Mucosa of descending colon (tissue), 3 donors: ENCODE measurements at regions not wholly inside any gene's neighbourhood (a gene's known extent, or its start where the extent isn't known, plus 50 kb on each side); places are given as distances from the start of the nearest gene placed in this dataset.

ENCODE experiments used
- ATAC-seq: fragments of 200-7000 bp; cut with Tn5 transposase; one replicate; pipeline ENCODE4 v1.9.1; 2020; ENCODE audit warnings: mild to moderate bottlenecking, moderate library complexity
- DNase-seq, 3 donors: peaks; one replicate each; pipeline ENCODE4 v3.0.0-alpha.2; 2020
- H3K36me3 ChIP-seq: fragments of 200-600 bp; one replicate; pipeline ENCODE4 v1.8.0; 2021; ENCODE audit warnings: low read depth, mild to moderate bottlenecking
- H3K4me1 ChIP-seq: fragments of 200-600 bp; one replicate; pipeline ENCODE4 v1.8.0; 2021; ENCODE audit warnings: low read depth, mild to moderate bottlenecking
- H3K4me3 ChIP-seq: fragments of 200-600 bp; one replicate; pipeline ENCODE4 v1.8.0; 2021; ENCODE audit warnings: mild to moderate bottlenecking
- H3K9me3 ChIP-seq: fragments of 200-600 bp; one replicate; pipeline ENCODE4 v1.8.0; 2021; ENCODE audit warnings: mild to moderate bottlenecking
- intact Hi-C, 2 donors: fragments of 100-400 bp; cut with DNase I in 1 of 2; cut with micrococcal nuclease in 1 of 2; formaldehyde crosslinking; loops; one replicate each; pipeline versions ENCODE4 v1.11.0 to v1.11.1; 2022; cut with DNase I, micrococcal nuclease
- TF ChIP-seq, protein P1 (sequence below): fragments of 200-600 bp; IDR thresholded peaks from one replicate; pipeline ENCODE4 v1.8.0; 2022; ENCODE audit warnings: antibody characterized with exemption, mild to moderate bottlenecking
- donor health status: DM: no; HTN: no; CAD: no; lungs with moderate emphysema.
- donor health status: DM: no; HTN: no; CAD: no.
- donor health status: DM: no; HTN: yes; CAD: no.

DNA sequence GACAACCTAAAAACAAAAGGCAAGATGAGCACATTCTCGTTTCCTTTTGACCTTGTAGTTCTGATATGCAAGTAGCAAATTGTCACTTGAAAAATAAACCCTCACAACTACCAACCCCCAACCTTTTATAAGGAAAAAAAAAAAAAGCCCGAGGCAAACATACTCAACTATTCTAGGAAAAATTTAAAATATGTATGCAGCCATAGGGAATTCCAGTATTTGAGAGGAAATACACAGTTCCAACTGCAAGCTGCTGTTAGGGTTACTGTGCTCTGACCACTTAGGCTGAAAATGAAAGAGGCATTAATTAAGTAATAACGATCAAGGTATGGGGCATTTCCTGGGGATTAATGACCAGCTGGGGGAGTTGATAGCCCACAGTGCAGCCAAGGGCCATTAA lies 281.9 kb upstream of the DPH6 start:
- Histone ChIP-seq H3K4me3 (no peak overlapping the region), H3K9me3 (no peaks in the 10 kb centered on the region), H3K4me1 (no peaks in the 10 kb centered on the region), H3K36me3 (no peaks in the 10 kb centered on the region)
- no peak for ATAC-seq
- no peak for DNase-seq
- intact Hi-C loops, result no loop called here
- TF ChIP-seq, protein P1, sequence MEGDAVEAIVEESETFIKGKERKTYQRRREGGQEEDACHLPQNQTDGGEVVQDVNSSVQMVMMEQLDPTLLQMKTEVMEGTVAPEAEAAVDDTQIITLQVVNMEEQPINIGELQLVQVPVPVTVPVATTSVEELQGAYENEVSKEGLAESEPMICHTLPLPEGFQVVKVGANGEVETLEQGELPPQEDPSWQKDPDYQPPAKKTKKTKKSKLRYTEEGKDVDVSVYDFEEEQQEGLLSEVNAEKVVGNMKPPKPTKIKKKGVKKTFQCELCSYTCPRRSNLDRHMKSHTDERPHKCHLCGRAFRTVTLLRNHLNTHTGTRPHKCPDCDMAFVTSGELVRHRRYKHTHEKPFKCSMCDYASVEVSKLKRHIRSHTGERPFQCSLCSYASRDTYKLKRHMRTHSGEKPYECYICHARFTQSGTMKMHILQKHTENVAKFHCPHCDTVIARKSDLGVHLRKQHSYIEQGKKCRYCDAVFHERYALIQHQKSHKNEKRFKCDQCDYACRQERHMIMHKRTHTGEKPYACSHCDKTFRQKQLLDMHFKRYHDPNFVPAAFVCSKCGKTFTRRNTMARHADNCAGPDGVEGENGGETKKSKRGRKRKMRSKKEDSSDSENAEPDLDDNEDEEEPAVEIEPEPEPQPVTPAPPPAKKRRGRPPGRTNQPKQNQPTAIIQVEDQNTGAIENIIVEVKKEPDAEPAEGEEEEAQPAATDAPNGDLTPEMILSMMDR, result no peak

DNA sequence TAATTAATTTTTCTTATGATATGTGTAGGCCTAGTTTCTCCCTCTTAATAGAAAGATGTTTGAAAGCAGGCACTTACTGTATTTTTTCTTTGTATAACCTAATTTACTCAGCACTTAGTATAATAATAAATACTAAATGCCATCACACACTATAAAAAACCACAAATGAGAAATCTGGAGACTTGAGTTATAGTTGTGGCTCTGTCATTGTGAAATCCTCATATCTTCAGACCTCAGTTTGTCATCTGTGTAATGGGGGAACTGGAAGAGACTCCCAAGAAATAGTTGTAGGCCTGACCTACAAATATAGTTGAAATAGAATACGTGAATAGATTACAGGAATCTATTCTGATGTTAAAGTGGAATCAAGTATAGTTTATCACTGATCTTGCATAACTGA lies 287.6 kb upstream of the DPH6 start:
- Histone ChIP-seq H3K4me1 (no peaks in the 10 kb centered on the region), H3K4me3 (no peak overlapping the region), H3K9me3 (no peaks in the 10 kb centered on the region), H3K36me3 (no peaks in the 10 kb centered on the region)
- no peak for ATAC-seq
- TF ChIP-seq, protein P1, result no peak
- no peak for DNase-seq
- intact Hi-C loops, result no loop called here

DNA sequence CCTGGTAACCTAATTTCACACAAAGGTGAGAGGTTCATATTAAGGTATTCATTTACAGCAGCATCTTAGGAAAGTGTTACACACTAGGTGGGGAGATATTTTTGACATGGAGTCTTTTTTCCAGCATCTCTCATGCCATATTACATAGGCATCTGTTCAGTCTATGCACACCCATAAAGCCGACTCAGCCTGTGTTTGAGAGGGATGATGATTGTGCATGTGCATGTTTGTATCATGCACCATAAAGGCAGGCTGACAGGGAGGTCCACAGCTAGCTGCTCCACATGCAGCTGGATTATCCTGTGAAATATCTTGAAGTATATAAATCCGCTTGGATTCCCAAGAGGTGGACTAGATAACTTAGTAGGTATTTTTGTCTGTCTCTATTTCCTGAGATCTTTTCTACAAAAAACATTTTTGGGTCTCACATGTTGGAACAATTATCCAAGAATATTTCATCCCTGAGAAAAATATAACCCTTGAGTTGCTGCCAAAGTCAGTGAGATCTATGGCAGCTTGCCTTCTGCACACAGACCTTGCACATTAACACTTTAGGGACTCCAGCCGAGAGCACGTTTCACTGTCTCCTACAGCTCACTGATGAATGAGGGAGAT lies 288.4 kb upstream of the DPH6 start:
- Histone ChIP-seq H3K9me3 (no peaks in the 10 kb centered on the region), H3K4me3 (no peak overlapping the region), H3K4me1 (no peaks in the 10 kb centered on the region), H3K36me3 (no peaks in the 10 kb centered on the region)
- intact Hi-C loops, result no loop called here
- ATAC-seq, result no peak
- TF ChIP-seq, protein P1, result no peak
- DNase-seq, result no peak

DNA sequence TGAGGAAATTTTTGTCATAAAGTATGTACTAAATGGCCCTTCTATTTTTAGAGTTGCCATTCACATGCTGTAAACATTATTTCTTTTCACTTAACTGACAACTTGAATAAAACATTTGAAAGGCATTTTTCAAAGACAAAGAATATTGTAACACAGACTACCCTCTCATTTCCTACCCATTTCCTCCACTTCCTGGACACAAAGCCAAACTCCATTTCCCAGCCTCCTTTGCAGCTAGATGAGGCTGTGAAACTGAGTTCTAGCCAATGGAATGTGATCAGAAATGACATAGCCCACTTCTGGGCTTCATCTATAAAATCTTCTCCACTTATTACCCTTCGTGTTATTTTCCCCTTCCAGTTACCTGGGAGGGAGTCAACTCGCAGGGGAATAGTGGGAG lies 288.9 kb upstream of the DPH6 start:
- no peak overlapping the region for H3K4me3 ChIP-seq
- TF ChIP-seq, protein P1, result no peak
- intact Hi-C loops, result no loop called here
- DNase-seq (no peak), ATAC-seq (no peak)
- no peaks in the 10 kb centered on the region for H3K4me1 ChIP-seq
- H3K9me3 ChIP-seq, result no peaks in the 10 kb centered on the region
- H3K36me3 ChIP-seq, result no peaks in the 10 kb centered on the region

DNA sequence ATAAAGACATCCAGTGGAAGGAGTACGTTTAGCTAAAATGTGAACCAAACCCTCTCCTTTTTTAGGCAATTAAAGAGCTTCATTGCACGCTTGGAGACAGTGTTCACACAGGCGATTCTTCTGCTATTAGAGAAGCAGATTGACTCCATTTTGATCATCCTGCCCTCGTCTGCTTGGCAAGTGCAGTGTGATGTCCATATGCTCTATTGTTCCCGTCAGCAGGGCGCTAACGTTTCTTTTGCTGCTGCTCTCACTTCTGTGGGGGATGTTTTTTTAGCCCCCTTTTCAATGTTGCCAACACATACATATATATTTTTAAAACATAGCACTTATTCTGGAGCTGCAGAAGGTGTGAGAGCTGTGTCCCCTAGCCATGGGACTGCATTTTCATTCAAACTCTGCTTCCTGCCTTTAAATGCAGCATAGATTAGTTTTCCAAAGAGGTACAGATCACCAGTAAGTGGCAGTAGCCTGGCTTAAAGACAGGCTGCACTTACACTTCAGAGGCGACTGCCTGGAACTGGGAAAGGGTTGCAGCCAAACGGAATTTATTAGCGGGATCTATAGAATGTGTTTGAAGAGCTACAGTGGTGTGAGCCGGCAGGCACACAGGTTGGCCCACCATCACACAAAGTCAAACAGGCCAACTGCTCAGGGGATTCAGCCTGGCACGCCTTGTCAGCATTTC lies 292.6 kb upstream of the DPH6 start:
- ATAC-seq (no peak), DNase-seq (no peak)
- Histone ChIP-seq H3K36me3 (no peaks in the 10 kb centered on the region), H3K4me3 (no peak overlapping the region), H3K4me1 (no peaks in the 10 kb centered on the region), H3K9me3 (no peaks in the 10 kb centered on the region)
- TF ChIP-seq, protein P1, result no peak
- intact Hi-C loops, result no loop called here
